ENCODE measurements at regions not wholly inside any gene's neighbourhood (a gene's known extent, or its start where the extent isn't known, plus 50 kb on each side); places are given as distances from the start of the nearest gene placed in this dataset.

GRCh38 chr22:48452766-48453165 is 1374.9 kb downstream of the BRD1 start:
- H3K4me1 ChIP-seq (ENCODE audit: insufficient read depth, low read length): no peaks in the 10 kb centered on the region
- no peak overlapping the region for H2AFZ ChIP-seq (ENCODE audit: low read depth, low read length)
- peaks cover 3% of the 10 kb centered on the region for H3K27me3 ChIP-seq (ENCODE audit: insufficient read depth, low read length)
- H3K4me3 ChIP-seq (ENCODE audit: low read length): no peak overlapping the region
- no peaks in the 10 kb centered on the region for H3K36me3 ChIP-seq (ENCODE audit: insufficient read depth, low read length)
- no peaks in the 10 kb centered on the region for H3K9me3 ChIP-seq (ENCODE audit: low read length)

- no peak overlapping the region for H3K4me3 ChIP-seq (ENCODE audit: low read length)
- H3K36me3 ChIP-seq (ENCODE audit: insufficient read depth, low read length): no peaks in the 10 kb centered on the region
These were observed 1375.8 kb downstream of the BRD1 start for GRCh38 chr22:48451891-48452290.

GRCh38 chr22:48450188-48450825 is 1377.4 kb downstream of the BRD1 start:
- Histone ChIP-seq H2AFZ (ENCODE audit: low read depth, low read length) (no peak overlapping the region), H3K27me3 (ENCODE audit: insufficient read depth, low read length) (peaks cover 3% of the 10 kb centered on the region), H3K4me1 (ENCODE audit: insufficient read depth, low read length) (no peaks in the 10 kb centered on the region), H3K4me3 (ENCODE audit: low read length) (no peak overlapping the region), H3K9me3 (ENCODE audit: low read length) (no peaks in the 10 kb centered on the region), H3K36me3 (ENCODE audit: insufficient read depth, low read length) (no peaks in the 10 kb centered on the region)

More at GRCh38 chr22:48451891-48452290, 1375.8 kb downstream of the BRD1 start:
- no peaks in the 10 kb centered on the region for H3K9me3 ChIP-seq (ENCODE audit: low read length)
- no peaks in the 10 kb centered on the region for H3K4me1 ChIP-seq (ENCODE audit: insufficient read depth, low read length)
- H2AFZ ChIP-seq (ENCODE audit: low read depth, low read length): no peak overlapping the region
- H3K27me3 ChIP-seq (ENCODE audit: insufficient read depth, low read length): peaks cover 3% of the 10 kb centered on the region

GRCh38 chr22:48449466-48450187 is 1378.0 kb downstream of the BRD1 start:
- Histone ChIP-seq H3K36me3 (ENCODE audit: insufficient read depth, low read length) (no peaks in the 10 kb centered on the region), H3K4me1 (ENCODE audit: insufficient read depth, low read length) (no peaks in the 10 kb centered on the region), H3K9me3 (ENCODE audit: low read length) (no peaks in the 10 kb centered on the region), H2AFZ (ENCODE audit: low read depth, low read length) (no peak overlapping the region), H3K27me3 (ENCODE audit: insufficient read depth, low read length) (peaks cover 3% of the 10 kb centered on the region), H3K4me3 (ENCODE audit: low read length) (no peak overlapping the region)

- no peak overlapping the region for H3K4me3 ChIP-seq (ENCODE audit: low read length)
These were observed 1378.9 kb downstream of the BRD1 start for GRCh38 chr22:48448821-48449220.

GRCh38 chr22:48445113-48445827 is 1382.4 kb downstream of the BRD1 start:
- Histone ChIP-seq H2AFZ (ENCODE audit: low read depth, low read length) (no peak overlapping the region), H3K9me3 (ENCODE audit: low read length) (no peaks in the 10 kb centered on the region), H3K36me3 (ENCODE audit: insufficient read depth, low read length) (no peaks in the 10 kb centered on the region), H3K4me3 (ENCODE audit: low read length) (no peak overlapping the region), H3K27me3 (ENCODE audit: insufficient read depth, low read length) (no peaks in the 10 kb centered on the region), H3K4me1 (ENCODE audit: insufficient read depth, low read length) (no peaks in the 10 kb centered on the region)

More at GRCh38 chr22:48448821-48449220, 1378.9 kb downstream of the BRD1 start:
- H3K9me3 ChIP-seq (ENCODE audit: low read length): no peaks in the 10 kb centered on the region
- H2AFZ ChIP-seq (ENCODE audit: low read depth, low read length): no peak overlapping the region
- no peaks in the 10 kb centered on the region for H3K4me1 ChIP-seq (ENCODE audit: insufficient read depth, low read length)
- H3K27me3 ChIP-seq (ENCODE audit: insufficient read depth, low read length): peaks cover 3% of the 10 kb centered on the region
- no peaks in the 10 kb centered on the region for H3K36me3 ChIP-seq (ENCODE audit: insufficient read depth, low read length)

- H2AFZ ChIP-seq (ENCODE audit: low read depth, low read length): no peak overlapping the region
- no peaks in the 10 kb centered on the region for H3K9me3 ChIP-seq (ENCODE audit: low read length)
- H3K36me3 ChIP-seq (ENCODE audit: insufficient read depth, low read length): no peaks in the 10 kb centered on the region
- H3K27me3 ChIP-seq (ENCODE audit: insufficient read depth, low read length): peaks cover 3% of the 10 kb centered on the region
- no peak overlapping the region for H3K4me3 ChIP-seq (ENCODE audit: low read length)
- no peaks in the 10 kb centered on the region for H3K4me1 ChIP-seq (ENCODE audit: insufficient read depth, low read length)
These were observed 1383.2 kb downstream of the BRD1 start for GRCh38 chr22:48444320-48445112.

GRCh38 chr22:48443680-48444079 is 1384.0 kb downstream of the BRD1 start:
- Histone ChIP-seq H2AFZ (ENCODE audit: low read depth, low read length) (no peak overlapping the region), H3K27me3 (ENCODE audit: insufficient read depth, low read length) (peaks cover 3% of the 10 kb centered on the region), H3K4me3 (ENCODE audit: low read length) (no peak overlapping the region), H3K9me3 (ENCODE audit: low read length) (no peaks in the 10 kb centered on the region), H3K4me1 (ENCODE audit: insufficient read depth, low read length) (no peaks in the 10 kb centered on the region), H3K36me3 (ENCODE audit: insufficient read depth, low read length) (no peaks in the 10 kb centered on the region)

GRCh38 chr22:48442663-48443062 is 1385.0 kb downstream of the BRD1 start:
- no peaks in the 10 kb centered on the region for H3K9me3 ChIP-seq (ENCODE audit: low read length)
- H2AFZ ChIP-seq (ENCODE audit: low read depth, low read length): no peak overlapping the region
- peaks cover 3% of the 10 kb centered on the region for H3K27me3 ChIP-seq (ENCODE audit: insufficient read depth, low read length)
- no peaks in the 10 kb centered on the region for H3K4me1 ChIP-seq (ENCODE audit: insufficient read depth, low read length)
- no peak overlapping the region for H3K4me3 ChIP-seq (ENCODE audit: low read length)
- H3K36me3 ChIP-seq (ENCODE audit: insufficient read depth, low read length): no peaks in the 10 kb centered on the region

GRCh38 chr22:48441553-48441850 is 1386.2 kb downstream of the BRD1 start:
- H3K4me1 ChIP-seq (ENCODE audit: insufficient read depth, low read length): no peaks in the 10 kb centered on the region
- H3K9me3 ChIP-seq (ENCODE audit: low read length): no peaks in the 10 kb centered on the region
- H3K27me3 ChIP-seq (ENCODE audit: insufficient read depth, low read length): peaks cover 6% of the 10 kb centered on the region
- H3K36me3 ChIP-seq (ENCODE audit: insufficient read depth, low read length): no peaks in the 10 kb centered on the region
- no peak overlapping the region for H3K4me3 ChIP-seq (ENCODE audit: low read length)
- no peak overlapping the region for H2AFZ ChIP-seq (ENCODE audit: low read depth, low read length)

- Histone ChIP-seq H3K36me3 (ENCODE audit: insufficient read depth, low read length) (no peaks in the 10 kb centered on the region), H3K27me3 (ENCODE audit: insufficient read depth, low read length) (peaks cover 6% of the 10 kb centered on the region), H2AFZ (ENCODE audit: low read depth, low read length) (no peak overlapping the region), H3K4me3 (ENCODE audit: low read length) (no peak overlapping the region), H3K9me3 (ENCODE audit: low read length) (no peaks in the 10 kb centered on the region), H3K4me1 (ENCODE audit: insufficient read depth, low read length) (no peaks in the 10 kb centered on the region)
These were observed 1386.8 kb downstream of the BRD1 start for GRCh38 chr22:48440673-48441552.

GRCh38 chr22:48440176-48440575 is 1387.5 kb downstream of the BRD1 start:
- Histone ChIP-seq H2AFZ (ENCODE audit: low read depth, low read length) (no peak overlapping the region), H3K9me3 (ENCODE audit: low read length) (no peaks in the 10 kb centered on the region), H3K27me3 (ENCODE audit: insufficient read depth, low read length) (peaks cover 6% of the 10 kb centered on the region), H3K4me3 (ENCODE audit: low read length) (no peak overlapping the region), H3K36me3 (ENCODE audit: insufficient read depth, low read length) (no peaks in the 10 kb centered on the region), H3K4me1 (ENCODE audit: insufficient read depth, low read length) (no peaks in the 10 kb centered on the region)

Data from neuron (in vitro differentiated cells).